ENCODE measurements at regions not wholly inside any gene's neighbourhood (a gene's known extent, or its start where the extent isn't known, plus 50 kb on each side); places are given as distances from the start of the nearest gene placed in this dataset.

GRCh38 chr7:121519548-121520521 is 123.7 kb upstream of the FAM3C start:
- TF ChIP-seq CTCF (IDR thresholded peaks at IDR 0.05): no peak
- TF ChIP-seq EZH2 (IDR thresholded peaks at IDR 0.05): no peak
- TF ChIP-seq EZH2phosphoT487 (IDR thresholded peaks at IDR 0.05): no peak

All from neural progenitor cell (in vitro differentiated cells).